GM12878 (cell line): ENCODE measurements at regions not wholly inside any gene's neighbourhood (a gene's known extent, or its start where the extent isn't known, plus 50 kb on each side); places are given as distances from the start of the nearest gene placed in this dataset.

Source experiments
- ATAC-seq: fragments of 200-7000 bp; cut with Tn5 transposase; 3 replicates; pipeline ENCODE4 v1.9.1; 2020; ENCODE audit warnings: mild to moderate bottlenecking, moderate library complexity
- BruUV-seq: library from RNA; stranded (reverse); fragments of 400-500 nt; replicated peaks from 2 replicates; lab custom pipeline; 2021; lab: Mats Ljungman, UMichigan
- CTCF ChIA-PET: fragments of 300-600 bp; sonication (Branson Sonifier 250); formaldehyde crosslinking; extraction: SDS; loops from one replicate; lab custom pipeline; 2021; ENCODE audit warnings: inconsistent platforms; lab: Yijun Ruan, JAX
- POLR2A ChIA-PET: fragments of 350-600 bp; formaldehyde crosslinking; extraction: SDS; loops from one replicate; lab custom pipeline; 2021; ENCODE audit warnings: inconsistent platforms; lab: Charles Lee
- RAD21 ChIA-PET: fragments of 300-600 bp; sonication (Branson Sonifier 250); formaldehyde crosslinking; loops from one replicate; lab custom pipeline; 2023; ENCODE audit warnings: antibody characterized with exemption; ENCODE audit not compliant: unreplicated experiment; lab: Charles Lee
- SMC1A ChIA-PET: fragments of 300-600 bp; sonication (Branson Sonifier 250); formaldehyde crosslinking; loops from one replicate; lab custom pipeline; 2023; ENCODE audit not compliant: unreplicated experiment, uncharacterized antibody; lab: Charles Lee
- DNase-seq: peaks from one replicate; pipeline ENCODE4 v3.0.0-alpha.2; 2011; ENCODE audit warnings: low read depth, low spot score
- FAIRE-seq: peaks from 3 replicates; lab custom pipeline; 2011; peaks lifted over from hg19 to GRCh38; lab: Jason Lieb, UNC
- H2AFZ ChIP-seq: 2 replicates; pipeline ENCODE4 v1.6.0; 2011; ENCODE audit warnings: low read depth, low read length, control low read depth; ENCODE audit not compliant: control insufficient read depth
- H3K27ac ChIP-seq: 2 replicates; pipeline ENCODE4 v1.5.1; 2011; ENCODE audit warnings: control low read depth; ENCODE audit not compliant: control insufficient read depth, insufficient read depth
- H3K27me3 ChIP-seq, 2 experiments: replicated peaks in 1 of 2; 2 replicates each; pipeline versions ENCODE4 v1.6.0 to v1.6.1; 2011; ENCODE audit warnings: low read length in 1 of 2; ENCODE audit not compliant: control insufficient read depth in 2 of 2, insufficient read depth in 2 of 2
- H3K36me3 ChIP-seq, 2 experiments: 2 replicates each; pipeline ENCODE4 v1.5.1; 2011; ENCODE audit warnings: low read length in 1 of 2; ENCODE audit not compliant: control insufficient read depth in 2 of 2, insufficient read depth in 2 of 2
- H3K4me1 ChIP-seq: 2 replicates; pipeline ENCODE4 v1.6.1; 2011; ENCODE audit warnings: mild to moderate bottlenecking, low read length, moderate library complexity, mixed read lengths; ENCODE audit not compliant: control insufficient read depth, insufficient read depth
- H3K4me2 ChIP-seq: 2 replicates; pipeline ENCODE4 v1.6.0; 2011; ENCODE audit warnings: control low read depth; ENCODE audit not compliant: control insufficient read depth, insufficient read depth
- H3K4me3 ChIP-seq: fragments of 200-600 bp; sonication (generic); 2 replicates; pipeline ENCODE4 v1.5.1; 2016
- H3K79me2 ChIP-seq: 2 replicates; pipeline ENCODE4 v1.6.0; 2011; ENCODE audit warnings: low read length; ENCODE audit not compliant: control insufficient read depth, insufficient read depth
- H3K9ac ChIP-seq: 2 replicates; pipeline ENCODE4 v1.8.0; 2011; ENCODE audit warnings: low read length, control low read depth, mixed read lengths; ENCODE audit not compliant: control insufficient read depth, insufficient read depth
- H3K9me3 ChIP-seq: replicated peaks from 3 replicates; pipeline ENCODE4 v1.5.1; 2011; ENCODE audit warnings: mild to moderate bottlenecking, low read length; ENCODE audit not compliant: control insufficient read depth, insufficient read depth
- H4K20me1 ChIP-seq: 2 replicates; pipeline ENCODE4 v1.6.0; 2011; ENCODE audit not compliant: control insufficient read depth, insufficient read depth
- BCL11A ChIP-seq: IDR thresholded peaks from 2 replicates; pipeline ENCODE4 v1.6.1; 2011; ENCODE audit warnings: low read depth, low read length
- BCL3 ChIP-seq: IDR thresholded peaks from 2 replicates; pipeline ENCODE4 v1.6.1; 2011; ENCODE audit warnings: borderline replicate concordance, low read depth, mild to moderate bottlenecking, moderate library complexity, low read length; ENCODE audit not compliant: insufficient read depth, poor library complexity, severe bottlenecking
- CREM ChIP-seq: IDR thresholded peaks from 2 replicates; pipeline ENCODE4 v1.6.1; 2014; ENCODE audit warnings: antibody characterized with exemption, low read depth
- CUX1 ChIP-seq: IDR thresholded peaks from 2 replicates; pipeline ENCODE4 v1.6.1; 2012; ENCODE audit warnings: improper control_type of control experiment, low read depth, low read length; ENCODE audit not compliant: insufficient replicate concordance
- HCFC1 ChIP-seq: fragments of 150-350 bp; IDR thresholded peaks from 2 replicates; pipeline ENCODE4 v1.6.1; 2014; ENCODE audit warnings: low read length
- IKZF1 ChIP-seq: fragments of 450-650 bp; conservative IDR thresholded peaks from 2 replicates; pipeline ENCODE4 v1.6.1; 2017; ENCODE audit warnings: antibody characterized with exemption, mild to moderate bottlenecking
- JUND ChIP-seq: IDR thresholded peaks from 2 replicates; pipeline ENCODE4 v1.6.1; 2012; ENCODE audit warnings: low read depth, mild to moderate bottlenecking, low read length, improper control_type of control experiment, moderate library complexity
- MEF2A ChIP-seq: IDR thresholded peaks from 2 replicates; pipeline ENCODE4 v1.6.1; 2011; ENCODE audit warnings: low read depth, mild to moderate bottlenecking, low read length, moderate library complexity; ENCODE audit not compliant: insufficient read depth
- MYB ChIP-seq: fragments of 150-350 bp; IDR thresholded peaks from 2 replicates; pipeline ENCODE4 v1.6.1; 2014; ENCODE audit warnings: mild to moderate bottlenecking, low read depth, low read length, borderline replicate concordance
- NFIC ChIP-seq: IDR thresholded peaks from 2 replicates; pipeline ENCODE4 v1.6.1; 2012; ENCODE audit warnings: low read depth, mild to moderate bottlenecking, inconsistent platforms, low read length, moderate library complexity
- NR2F1 ChIP-seq: fragments of 450-650 bp; conservative IDR thresholded peaks from 2 replicates; pipeline ENCODE4 v1.6.1; 2017; ENCODE audit warnings: mild to moderate bottlenecking
- SMC3 ChIP-seq: IDR thresholded peaks from 2 replicates; pipeline ENCODE4 v1.6.1; 2011; ENCODE audit warnings: low read length, improper control_type of control experiment, borderline replicate concordance
- SPI1 ChIP-seq: IDR thresholded peaks from 2 replicates; pipeline ENCODE4 v1.6.1; 2011; ENCODE audit warnings: low read depth, mild to moderate bottlenecking, low read length, moderate library complexity, borderline replicate concordance; ENCODE audit not compliant: insufficient read depth
- TCF7 ChIP-seq: IDR thresholded peaks from 2 replicates; pipeline ENCODE4 v1.6.1; 2014; ENCODE audit warnings: antibody characterized with exemption, borderline replicate concordance
- in situ Hi-C: fragments of 300-500 bp; cut with MboI; formaldehyde crosslinking; loops from 9 replicates; pipeline ENCODE4 v1.14.3; 2018; ENCODE audit warnings: mixed read lengths
- intact Hi-C: fragments of 100-400 bp; cut with micrococcal nuclease; formaldehyde crosslinking; loops from one replicate; pipeline ENCODE4 v1.14.2; 2022; ENCODE audit not compliant: unreplicated experiment
- TF ChIP-seq, protein P1 (sequence below): IDR thresholded peaks from 2 replicates; pipeline ENCODE4 v1.6.1; 2012; ENCODE audit warnings: mild to moderate bottlenecking, low read depth, low read length

- ATAC-seq = peak; percentile 44
- Histone ChIP-seq H3K4me1 (peaks cover 14% of the 10 kb centered on the region), H3K79me2 (no peaks in the 10 kb centered on the region), H3K9me3 (no peaks in the 10 kb centered on the region), H3K4me3 (no peak overlapping the region), H3K36me3 (no peaks in the 10 kb centered on the region), H3K27me3 (no peaks in the 10 kb centered on the region), H3K9ac (no peak overlapping the region), H2AFZ (peak overlapping the region; percentile 34), H4K20me1 (no peaks in the 10 kb centered on the region), H3K4me2 (peak overlapping the region; percentile 22; the same call in 1 of the 2 replicates), H3K27ac (no peak overlapping the region)
- SMC1A ChIA-PET = interaction anchor here (1.1 to 3.6 kb wide), 4 partner anchors 8 to 543 kb away, joined by 3 to 16 read pairs (median 4); no protein-coding TSS in a partner anchor
- no TSS peak for BruUV-seq
- intact Hi-C loops = no loop called here
- FAIRE-seq = no peak
- CTCF ChIA-PET = interaction anchor here (1.7 kb wide), 1 partner anchor 9 kb away, joined by 20 read pairs; no protein-coding TSS in a partner anchor
- RAD21 ChIA-PET = interaction anchor here (0.9 to 1.7 kb wide), 3 partner anchors 9 to 544 kb away, joined by 3 to 9 read pairs (median 5); no protein-coding TSS in a partner anchor
- in situ Hi-C loops = loop anchor here (25.0 kb wide), 1 partner anchor 1123 kb away; no protein-coding TSS in a partner anchor
- POLR2A ChIA-PET = no interaction called here
- DNase-seq = no peak
- peak; percentile 80 for TF ChIP-seq BCL3
- no peak for TF ChIP-seq CUX1
- peak; percentile 21; the same call in 1 of the 2 replicates for TF ChIP-seq BCL11A
- peak; percentile 61; the same call in 1 of the 2 replicates for TF ChIP-seq MEF2A
- TF ChIP-seq HCFC1 = no peak
- TF ChIP-seq, protein P1, sequence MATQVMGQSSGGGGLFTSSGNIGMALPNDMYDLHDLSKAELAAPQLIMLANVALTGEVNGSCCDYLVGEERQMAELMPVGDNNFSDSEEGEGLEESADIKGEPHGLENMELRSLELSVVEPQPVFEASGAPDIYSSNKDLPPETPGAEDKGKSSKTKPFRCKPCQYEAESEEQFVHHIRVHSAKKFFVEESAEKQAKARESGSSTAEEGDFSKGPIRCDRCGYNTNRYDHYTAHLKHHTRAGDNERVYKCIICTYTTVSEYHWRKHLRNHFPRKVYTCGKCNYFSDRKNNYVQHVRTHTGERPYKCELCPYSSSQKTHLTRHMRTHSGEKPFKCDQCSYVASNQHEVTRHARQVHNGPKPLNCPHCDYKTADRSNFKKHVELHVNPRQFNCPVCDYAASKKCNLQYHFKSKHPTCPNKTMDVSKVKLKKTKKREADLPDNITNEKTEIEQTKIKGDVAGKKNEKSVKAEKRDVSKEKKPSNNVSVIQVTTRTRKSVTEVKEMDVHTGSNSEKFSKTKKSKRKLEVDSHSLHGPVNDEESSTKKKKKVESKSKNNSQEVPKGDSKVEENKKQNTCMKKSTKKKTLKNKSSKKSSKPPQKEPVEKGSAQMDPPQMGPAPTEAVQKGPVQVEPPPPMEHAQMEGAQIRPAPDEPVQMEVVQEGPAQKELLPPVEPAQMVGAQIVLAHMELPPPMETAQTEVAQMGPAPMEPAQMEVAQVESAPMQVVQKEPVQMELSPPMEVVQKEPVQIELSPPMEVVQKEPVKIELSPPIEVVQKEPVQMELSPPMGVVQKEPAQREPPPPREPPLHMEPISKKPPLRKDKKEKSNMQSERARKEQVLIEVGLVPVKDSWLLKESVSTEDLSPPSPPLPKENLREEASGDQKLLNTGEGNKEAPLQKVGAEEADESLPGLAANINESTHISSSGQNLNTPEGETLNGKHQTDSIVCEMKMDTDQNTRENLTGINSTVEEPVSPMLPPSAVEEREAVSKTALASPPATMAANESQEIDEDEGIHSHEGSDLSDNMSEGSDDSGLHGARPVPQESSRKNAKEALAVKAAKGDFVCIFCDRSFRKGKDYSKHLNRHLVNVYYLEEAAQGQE = no peak
- no peak for TF ChIP-seq JUND
- 0 out of 2 replicates have a peak, but pooled peaks have one; percentile 42 for TF ChIP-seq NR2F1
- no peak for TF ChIP-seq SPI1
- TF ChIP-seq TCF7 = no peak
- TF ChIP-seq NFIC = peak; percentile 59; the same call in 1 of the 2 replicates
- peak; percentile 42 for TF ChIP-seq IKZF1
- TF ChIP-seq SMC3 = no peak
- peak; percentile 9; the same call in 1 of the 2 replicates for TF ChIP-seq CREM
- no peak for TF ChIP-seq MYB
Measured at GRCh38 chr10:63710703-63711102, 189.5 kb downstream of the REEP3 start.
